DMS 273 treated with DMSO at 0.1 percent for 48 hours (cell line): ENCODE measurements at regions not wholly inside any gene's neighbourhood (a gene's known extent, or its start where the extent isn't known, plus 50 kb on each side); places are given as distances from the start of the nearest gene placed in this dataset.

Experiments used
- DNase-seq: peaks from one replicate; lab custom pipeline; 2025; lab: John Stamatoyannopoulos, UW

GRCh38 chr12:112559784-112560183, 141.0 kb downstream of the PTPN11 start:
- DNase-seq = no peak

GRCh38 chr12:112564160-112564784, 145.5 kb downstream of the PTPN11 start:
- no peak for DNase-seq

- DNase-seq = no peak
Observed at GRCh38 chr12:112568641-112569040, 149.9 kb downstream of the PTPN11 start.

DNA sequence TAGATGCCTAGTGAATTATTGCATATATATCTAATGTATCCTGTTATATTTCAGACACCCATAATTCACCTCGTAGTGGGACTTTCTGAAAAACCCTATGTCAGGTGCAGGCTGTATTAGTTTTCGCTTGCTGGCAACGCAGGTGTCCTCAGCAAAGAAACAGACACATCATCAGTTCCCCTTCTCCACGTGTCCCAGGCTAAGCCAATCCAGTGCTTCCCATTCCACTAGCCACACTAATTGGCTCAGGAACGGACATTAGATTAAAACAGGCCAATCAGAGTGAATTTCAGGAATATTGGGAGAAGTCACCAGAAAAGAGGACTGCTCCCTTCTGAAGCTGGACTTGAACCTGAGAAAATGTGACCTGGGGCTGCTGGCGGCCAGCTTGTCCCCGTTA, 151.3 kb downstream of the PTPN11 start:
- DNase-seq = no peak

GRCh38 chr12:112573141-112573540, 154.4 kb downstream of the PTPN11 start:
- no peak for DNase-seq

DNA sequence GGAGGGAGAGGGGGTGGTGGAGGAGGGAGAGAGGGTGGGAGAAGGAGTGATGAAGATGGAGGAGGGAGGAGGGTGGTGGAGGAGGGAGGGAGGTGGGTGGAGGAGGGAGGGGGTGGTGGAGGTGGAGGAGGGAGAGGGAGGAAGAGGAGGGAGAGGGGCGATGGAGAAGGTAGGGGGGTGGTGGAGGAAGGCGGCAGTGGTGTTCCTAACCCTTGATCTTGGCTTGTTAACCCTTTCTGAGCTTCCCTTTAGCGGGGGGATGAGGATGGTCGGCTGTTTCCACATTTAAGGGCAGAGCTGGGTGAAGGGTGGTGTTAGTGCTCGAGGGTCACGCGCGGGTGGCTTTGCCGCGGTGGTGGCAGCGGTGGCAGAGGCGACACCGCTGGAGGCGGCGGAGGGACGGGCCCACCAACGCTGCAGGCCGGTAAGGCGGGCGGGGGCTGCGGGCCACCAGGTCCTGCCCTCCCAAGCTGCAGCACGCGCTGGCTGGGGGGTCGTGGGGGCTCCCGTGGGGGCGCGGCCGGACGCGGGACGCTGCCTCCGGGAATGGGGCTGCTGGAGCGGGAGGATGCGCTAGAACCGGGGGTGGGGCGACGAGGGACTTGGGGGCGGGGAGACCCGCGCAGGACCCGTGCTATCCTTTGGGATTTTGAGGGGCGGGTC, 156.3 kb downstream of the PTPN11 start:
- DNase-seq = no peak

- DNase-seq = no peak
Observed at GRCh38 chr12:112575559-112576067, 156.9 kb downstream of the PTPN11 start.

DNA sequence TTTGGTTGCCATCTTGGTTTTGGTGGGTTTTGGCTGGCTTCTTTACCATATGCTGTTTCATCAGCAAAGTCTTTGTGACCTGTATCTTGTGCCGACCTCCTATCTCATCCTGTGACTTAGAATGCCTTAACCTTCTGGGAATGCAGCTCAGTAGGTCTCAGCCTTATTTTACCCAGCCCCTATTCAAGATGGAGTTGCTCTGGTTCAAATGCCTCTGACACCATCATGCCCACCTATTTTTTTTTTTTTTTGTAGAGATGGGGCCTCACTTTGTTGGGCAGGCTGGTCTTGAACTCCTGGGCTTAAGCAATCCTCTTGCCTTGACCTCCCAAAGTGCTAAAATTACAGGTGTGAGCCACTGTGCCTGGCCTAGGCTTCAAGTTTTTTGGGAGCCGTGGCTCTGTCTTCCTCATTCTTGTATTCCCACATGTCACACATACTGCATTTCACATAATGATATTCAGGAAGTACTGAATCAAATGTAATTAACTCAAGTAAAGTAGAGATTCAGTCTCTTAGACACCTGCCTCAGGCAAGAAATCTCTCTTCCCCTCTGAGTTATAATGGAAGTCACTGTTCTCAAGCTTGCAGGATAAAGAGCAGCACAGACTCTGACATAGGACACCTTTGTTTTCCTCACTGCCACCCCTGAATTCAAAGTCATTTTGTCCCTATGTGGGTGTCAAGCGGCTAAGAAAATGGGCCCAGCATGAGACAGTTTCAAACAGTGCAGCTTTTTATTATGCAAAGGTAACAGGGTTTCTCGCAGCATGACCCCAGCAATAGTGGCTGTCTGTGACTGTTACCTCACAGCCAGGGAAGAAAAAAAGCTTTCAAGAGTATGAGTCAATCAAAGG, 159.0 kb downstream of the PTPN11 start:
- DNase-seq = no peak

DNA sequence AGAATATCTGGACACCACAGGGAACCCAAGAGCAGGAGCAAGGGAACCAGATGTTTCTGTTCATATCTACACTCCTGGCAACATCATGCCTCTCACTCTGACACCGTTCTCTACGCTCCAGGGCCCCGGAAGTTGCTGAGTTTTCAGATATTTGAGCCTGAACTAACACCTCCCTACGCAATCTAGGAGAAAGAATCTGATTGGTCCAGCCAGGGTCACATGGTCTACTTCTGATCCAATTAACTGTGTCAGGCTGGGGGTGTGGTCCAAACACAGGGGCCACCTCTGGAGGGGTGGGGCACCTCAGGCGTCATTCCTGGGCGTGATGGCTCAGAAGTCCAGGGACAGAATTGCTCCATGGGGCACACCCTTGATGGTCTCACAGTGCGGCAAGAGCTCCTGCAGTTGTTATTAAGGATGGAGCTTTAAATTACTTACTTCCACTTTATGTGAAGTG, 165.5 kb downstream of the PTPN11 start:
- no peak for DNase-seq

- no peak for DNase-seq
Observed at GRCh38 chr12:112586148-112586783, 167.5 kb downstream of the PTPN11 start.

- no peak for DNase-seq
Observed at GRCh38 chr12:112589275-112589674, 170.5 kb downstream of the PTPN11 start.

DNA sequence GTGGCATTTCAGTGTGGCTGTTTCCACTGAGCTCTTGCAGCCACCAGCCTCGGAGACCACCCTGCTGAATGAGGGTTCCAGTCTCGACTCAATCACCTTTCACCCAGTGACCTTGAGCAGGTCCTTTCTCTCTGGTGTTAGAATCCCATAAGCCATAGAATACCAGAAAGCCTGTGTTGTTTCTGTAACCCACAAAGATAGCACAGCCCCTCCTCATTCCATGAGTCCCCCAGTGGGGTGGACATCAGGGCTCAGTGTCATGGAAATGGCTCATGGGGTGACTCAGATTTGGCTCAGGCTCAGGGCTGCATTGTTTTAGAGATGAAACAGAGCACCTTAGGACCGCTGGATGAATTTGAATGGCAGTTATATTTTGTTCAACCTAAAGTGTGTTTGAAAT, 171.5 kb downstream of the PTPN11 start:
- no peak for DNase-seq

GRCh38 chr12:112591488-112591887, 172.7 kb downstream of the PTPN11 start:
- DNase-seq = no peak

DNA sequence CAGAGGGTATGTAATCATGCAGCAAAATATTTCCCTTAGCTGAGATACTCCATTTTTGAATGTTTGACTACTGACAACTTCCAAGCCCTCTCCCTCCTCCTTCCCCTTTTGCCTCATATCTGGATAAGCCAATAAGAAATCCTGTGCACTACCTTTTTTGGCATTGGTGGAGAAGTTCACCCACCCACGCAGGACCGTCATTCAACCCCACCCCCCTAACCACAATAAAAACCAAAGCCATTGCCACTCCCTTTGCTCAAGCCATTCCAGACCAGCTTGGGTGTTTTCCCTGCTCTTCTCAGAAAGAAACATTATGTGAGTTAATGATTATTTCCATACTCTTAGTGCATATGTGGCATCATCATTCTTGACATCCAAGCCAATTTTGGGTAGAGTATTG, 176.7 kb downstream of the PTPN11 start:
- DNase-seq = no peak

- DNase-seq = no peak
Observed at GRCh38 chr12:112597986-112598385, 179.2 kb downstream of the PTPN11 start.

- DNase-seq = no peak
Observed at GRCh38 chr12:112598626-112599025, 179.9 kb downstream of the PTPN11 start.

GRCh38 chr12:112599871-112600270, 181.1 kb downstream of the PTPN11 start:
- DNase-seq = no peak

DNA sequence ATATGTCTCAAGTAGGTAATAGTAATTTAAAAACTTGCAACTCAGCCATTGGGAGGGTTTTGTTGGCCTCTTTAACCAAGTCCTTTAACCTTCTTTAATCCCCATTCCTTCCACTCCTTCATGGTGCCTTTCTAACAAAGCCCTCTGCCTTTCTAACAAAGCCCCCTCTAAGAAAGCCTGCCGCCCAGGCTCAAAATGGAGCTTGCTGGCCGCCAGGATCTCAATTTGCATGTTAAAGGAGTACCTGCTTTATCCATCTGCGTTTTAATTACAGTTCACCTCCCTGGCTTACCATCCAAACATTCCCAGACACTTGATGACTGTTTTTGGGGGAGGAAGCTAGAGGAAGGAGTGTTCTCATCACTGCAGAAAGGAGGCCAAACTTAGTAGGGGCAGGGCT, 183.4 kb downstream of the PTPN11 start:
- DNase-seq = no peak

GRCh38 chr12:112606611-112607365, 184.8 kb upstream of the RPH3A start:
- DNase-seq = no peak

DNA sequence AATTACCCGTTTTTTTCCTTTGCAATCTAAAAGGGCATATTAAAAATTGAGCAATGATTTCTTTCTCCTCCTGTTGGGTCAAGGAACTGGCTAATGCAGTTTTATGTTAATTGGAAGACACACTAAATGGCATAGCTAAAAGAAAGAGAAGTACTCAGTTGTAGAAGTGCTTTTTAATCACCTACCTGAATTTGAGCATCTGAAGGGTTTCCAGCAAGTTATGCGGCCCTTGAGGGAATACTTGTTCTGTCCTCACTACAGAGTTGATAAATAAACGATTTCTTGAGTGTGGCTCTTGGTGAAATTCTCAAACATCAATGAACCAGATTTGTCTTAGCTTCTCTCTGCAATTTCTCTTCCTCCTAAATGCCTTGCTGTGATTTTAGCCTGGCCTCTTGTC, 184.1 kb upstream of the RPH3A start:
- DNase-seq = no peak

GRCh38 chr12:112611908-112612307, 179.6 kb upstream of the RPH3A start:
- DNase-seq = no peak

- DNase-seq = no peak
Observed at GRCh38 chr12:112615196-112615595, 176.4 kb upstream of the RPH3A start.
